ENCODE measurements at regions not wholly inside any gene's neighbourhood (a gene's known extent, or its start where the extent isn't known, plus 50 kb on each side); places are given as distances from the start of the nearest gene placed in this dataset.

DNA sequence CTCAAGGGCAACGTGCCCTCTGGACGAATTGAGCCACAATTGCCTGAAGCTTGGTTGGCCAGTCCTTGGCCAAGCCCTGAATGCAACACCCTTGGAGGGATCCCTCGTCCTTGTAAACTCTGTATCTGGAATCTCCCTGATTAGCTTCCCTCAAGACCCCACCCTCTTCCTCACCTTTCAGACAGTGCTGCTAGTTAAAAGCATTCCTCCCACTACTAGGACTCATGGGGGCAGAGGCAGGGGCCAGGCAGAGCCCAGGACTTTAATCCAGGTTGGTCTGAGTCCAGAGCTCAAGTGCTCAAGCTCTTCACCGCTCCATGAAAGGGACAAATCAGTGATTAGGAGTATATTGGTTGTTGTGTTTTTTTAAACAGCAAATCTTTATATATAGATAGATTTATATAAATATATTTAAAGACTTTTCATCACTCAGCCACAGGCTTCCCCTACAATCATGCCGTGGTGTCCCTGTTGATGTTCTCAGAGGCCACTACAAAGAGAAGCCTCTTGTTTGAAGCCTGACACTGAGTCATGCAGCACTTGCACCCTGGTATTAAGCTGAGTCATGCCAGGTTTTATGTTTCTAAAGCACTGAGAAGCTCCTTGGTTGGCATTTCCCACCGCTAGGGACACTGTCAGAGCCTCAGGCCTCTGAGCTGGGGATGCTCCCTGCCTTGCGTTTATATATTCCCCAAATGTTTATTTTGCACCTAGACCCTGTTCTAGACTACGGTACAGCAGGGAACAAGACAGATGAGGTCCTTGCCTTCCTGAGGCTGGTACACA lies 53.8 kb upstream of the GSC start:
- TF ChIP-seq ZNF114 (CRISPR knock-in tag; IDR thresholded peaks at IDR 0.05) (no peak), POLR2AphosphoS5 (IDR thresholded peaks at IDR 0.05; ENCODE audit: low read depth) (no peak)
- TF ChIP-seq, protein P1, sequence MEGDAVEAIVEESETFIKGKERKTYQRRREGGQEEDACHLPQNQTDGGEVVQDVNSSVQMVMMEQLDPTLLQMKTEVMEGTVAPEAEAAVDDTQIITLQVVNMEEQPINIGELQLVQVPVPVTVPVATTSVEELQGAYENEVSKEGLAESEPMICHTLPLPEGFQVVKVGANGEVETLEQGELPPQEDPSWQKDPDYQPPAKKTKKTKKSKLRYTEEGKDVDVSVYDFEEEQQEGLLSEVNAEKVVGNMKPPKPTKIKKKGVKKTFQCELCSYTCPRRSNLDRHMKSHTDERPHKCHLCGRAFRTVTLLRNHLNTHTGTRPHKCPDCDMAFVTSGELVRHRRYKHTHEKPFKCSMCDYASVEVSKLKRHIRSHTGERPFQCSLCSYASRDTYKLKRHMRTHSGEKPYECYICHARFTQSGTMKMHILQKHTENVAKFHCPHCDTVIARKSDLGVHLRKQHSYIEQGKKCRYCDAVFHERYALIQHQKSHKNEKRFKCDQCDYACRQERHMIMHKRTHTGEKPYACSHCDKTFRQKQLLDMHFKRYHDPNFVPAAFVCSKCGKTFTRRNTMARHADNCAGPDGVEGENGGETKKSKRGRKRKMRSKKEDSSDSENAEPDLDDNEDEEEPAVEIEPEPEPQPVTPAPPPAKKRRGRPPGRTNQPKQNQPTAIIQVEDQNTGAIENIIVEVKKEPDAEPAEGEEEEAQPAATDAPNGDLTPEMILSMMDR (conservative IDR thresholded peaks at IDR 0.05; ENCODE audit: low read depth in 2 of 2): no peak
